MM.1S (cell line): ENCODE measurements at regions not wholly inside any gene's neighbourhood (a gene's known extent, or its start where the extent isn't known, plus 50 kb on each side); places are given as distances from the start of the nearest gene placed in this dataset.
A peak's percentile ranks its signal among the peaks of the same experiment; 100 is the strongest.

Source experiments
- DNase-seq: peaks from one replicate; pipeline ENCODE4 v3.0.0-alpha.2; 2015
- H2AFZ ChIP-seq: fragments of 300-600 bp; sonication (generic); 2 replicates; pipeline ENCODE4 v1.6.0; 2016; ENCODE audit warnings: antibody characterized with exemption, low read length
- H3F3A ChIP-seq: fragments of 300-600 bp; sonication (generic); 2 replicates; pipeline ENCODE4 v1.6.1; 2016; ENCODE audit warnings: mild to moderate bottlenecking, antibody characterized with exemption, low read length, moderate library complexity, mixed read lengths; ENCODE audit not compliant: insufficient read depth
- H3K27ac ChIP-seq: fragments of 300-600 bp; sonication (generic); 2 replicates; pipeline ENCODE4 v1.5.1; 2016; ENCODE audit warnings: mild to moderate bottlenecking, low read length
- H3K27me3 ChIP-seq: fragments of 300-600 bp; sonication (generic); replicated peaks from 2 replicates; pipeline ENCODE4 v1.6.0; 2016; ENCODE audit warnings: low read length; ENCODE audit not compliant: insufficient read depth
- H3K36me3 ChIP-seq: fragments of 300-600 bp; sonication (generic); replicated peaks from 2 replicates; pipeline ENCODE4 v1.6.1; 2016; ENCODE audit warnings: mild to moderate bottlenecking, low read length, mixed read lengths; ENCODE audit not compliant: insufficient read depth
- H3K4me1 ChIP-seq: fragments of 300-600 bp; sonication (generic); 2 replicates; pipeline ENCODE4 v1.6.1; 2016; ENCODE audit warnings: low read length, mixed read lengths
- H3K4me2 ChIP-seq: fragments of 300-600 bp; sonication (generic); 2 replicates; pipeline ENCODE4 v1.6.0; 2016; ENCODE audit warnings: low read depth, low read length
- H3K4me3 ChIP-seq: fragments of 300-600 bp; sonication (generic); 2 replicates; pipeline ENCODE4 v1.5.1; 2016; ENCODE audit warnings: low read length, mixed read lengths
- H3K79me2 ChIP-seq: fragments of 300-600 bp; sonication (generic); 2 replicates; pipeline ENCODE4 v1.6.1; 2016; ENCODE audit warnings: mixed run types, low read length, mixed read lengths
- H3K9ac ChIP-seq: fragments of 300-600 bp; sonication (generic); 2 replicates; pipeline ENCODE4 v1.6.1; 2016; ENCODE audit warnings: low read length, mixed read lengths
- H3K9me2 ChIP-seq: fragments of 300-600 bp; sonication (generic); replicated peaks from 2 replicates; pipeline ENCODE4 v1.6.1; 2016; ENCODE audit warnings: mild to moderate bottlenecking, low read length, mixed read lengths; ENCODE audit not compliant: insufficient read depth
- H3K9me3 ChIP-seq: fragments of 300-600 bp; sonication (generic); replicated peaks from 2 replicates; pipeline ENCODE4 v1.6.1; 2016; ENCODE audit warnings: mild to moderate bottlenecking, low read length, mixed read lengths; ENCODE audit not compliant: insufficient read depth
- H4K20me1 ChIP-seq: fragments of 300-600 bp; sonication (generic); 2 replicates; pipeline ENCODE4 v1.6.1; 2016; ENCODE audit warnings: mild to moderate bottlenecking, low read length, moderate library complexity, mixed read lengths; ENCODE audit not compliant: insufficient read depth
- EZH2 ChIP-seq: fragments of 300-600 bp; sonication (generic); optimal IDR thresholded peaks from 2 replicates; pipeline ENCODE3; 2017; ENCODE audit warnings: low read depth, mild to moderate bottlenecking, antibody characterized with exemption, low read length, mixed read lengths
- EZH2phosphoT487 ChIP-seq: fragments of 300-600 bp; sonication (generic); IDR thresholded peaks from 2 replicates; pipeline ENCODE4 v1.6.1; 2018; ENCODE audit warnings: antibody characterized with exemption, low read length
- TF ChIP-seq, protein P1 (sequence below): fragments of 300-600 bp; sonication (generic); IDR thresholded peaks from 2 replicates; pipeline ENCODE4 v1.5.1; 2016; ENCODE audit warnings: antibody characterized with exemption, low read length, mixed read lengths

DNA sequence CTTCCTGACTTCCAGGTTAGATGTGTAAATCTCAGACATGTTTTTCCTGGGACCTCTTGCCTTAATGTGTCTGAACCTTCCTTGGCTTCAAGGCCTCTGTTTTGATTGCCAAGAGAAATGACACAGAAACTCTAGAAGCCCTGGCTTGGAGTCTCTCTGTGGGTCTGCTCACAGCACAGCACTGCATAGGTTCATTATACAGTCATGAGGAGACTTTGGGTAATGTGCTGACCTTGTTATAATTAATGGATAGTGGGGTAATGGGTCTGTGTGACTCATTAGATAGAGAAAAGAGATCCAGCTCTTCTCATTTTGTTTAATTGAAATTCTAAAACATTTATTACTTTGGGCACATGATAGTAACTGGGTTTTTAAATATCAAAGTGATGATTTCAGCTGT lies 175.8 kb upstream of the GLRA1 start:
- H3K9ac ChIP-seq: no peak overlapping the region
- H3K4me2 ChIP-seq: no peak overlapping the region
- peaks cover 10% of the 10 kb centered on the region; the same call in 1 of the 2 replicates for H3K4me1 ChIP-seq
- H3K9me3 ChIP-seq: no peaks in the 10 kb centered on the region
- H4K20me1 ChIP-seq: no peaks in the 10 kb centered on the region
- TF ChIP-seq, protein P1, sequence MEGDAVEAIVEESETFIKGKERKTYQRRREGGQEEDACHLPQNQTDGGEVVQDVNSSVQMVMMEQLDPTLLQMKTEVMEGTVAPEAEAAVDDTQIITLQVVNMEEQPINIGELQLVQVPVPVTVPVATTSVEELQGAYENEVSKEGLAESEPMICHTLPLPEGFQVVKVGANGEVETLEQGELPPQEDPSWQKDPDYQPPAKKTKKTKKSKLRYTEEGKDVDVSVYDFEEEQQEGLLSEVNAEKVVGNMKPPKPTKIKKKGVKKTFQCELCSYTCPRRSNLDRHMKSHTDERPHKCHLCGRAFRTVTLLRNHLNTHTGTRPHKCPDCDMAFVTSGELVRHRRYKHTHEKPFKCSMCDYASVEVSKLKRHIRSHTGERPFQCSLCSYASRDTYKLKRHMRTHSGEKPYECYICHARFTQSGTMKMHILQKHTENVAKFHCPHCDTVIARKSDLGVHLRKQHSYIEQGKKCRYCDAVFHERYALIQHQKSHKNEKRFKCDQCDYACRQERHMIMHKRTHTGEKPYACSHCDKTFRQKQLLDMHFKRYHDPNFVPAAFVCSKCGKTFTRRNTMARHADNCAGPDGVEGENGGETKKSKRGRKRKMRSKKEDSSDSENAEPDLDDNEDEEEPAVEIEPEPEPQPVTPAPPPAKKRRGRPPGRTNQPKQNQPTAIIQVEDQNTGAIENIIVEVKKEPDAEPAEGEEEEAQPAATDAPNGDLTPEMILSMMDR: no peak
- TF ChIP-seq EZH2 (no peak), EZH2phosphoT487 (no peak)
- no peak overlapping the region for H3K27ac ChIP-seq
- H3K4me3 ChIP-seq: no peak overlapping the region
- H3K9me2 ChIP-seq: no peaks in the 10 kb centered on the region
- no peak for DNase-seq
- no peaks in the 10 kb centered on the region for H3K36me3 ChIP-seq
- H3F3A ChIP-seq: no peaks in the 10 kb centered on the region
- H2AFZ ChIP-seq: no peak overlapping the region
- no peaks in the 10 kb centered on the region for H3K27me3 ChIP-seq
- H3K79me2 ChIP-seq: no peaks in the 10 kb centered on the region

DNA sequence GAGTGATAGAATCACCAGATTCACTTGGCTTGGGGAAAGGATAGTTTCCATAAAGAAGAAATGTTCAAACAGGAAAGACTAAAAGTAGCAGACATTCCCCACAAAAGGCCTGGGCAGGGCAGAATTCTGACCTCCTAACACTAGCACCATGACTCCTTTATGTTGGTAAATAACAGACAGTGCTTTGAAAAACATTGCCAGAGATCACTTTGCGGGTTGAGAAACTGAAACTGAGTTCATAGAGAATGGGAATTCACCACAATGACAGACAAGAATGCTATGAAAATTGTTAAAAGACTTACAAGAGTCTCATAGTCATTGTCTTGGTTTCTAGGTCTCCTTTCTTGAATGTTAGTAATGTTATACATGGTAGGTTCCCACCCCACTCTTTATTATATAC lies 172.5 kb upstream of the GLRA1 start:
- Histone ChIP-seq H3K4me1 (peaks cover 10% of the 10 kb centered on the region; the same call in 1 of the 2 replicates), H3K9me2 (no peaks in the 10 kb centered on the region), H3K9me3 (no peaks in the 10 kb centered on the region), H3K4me3 (no peak overlapping the region), H3K27ac (no peak overlapping the region), H4K20me1 (no peaks in the 10 kb centered on the region), H3K4me2 (peak overlapping the region; percentile 1; the same call in 1 of the 2 replicates), H3K36me3 (no peaks in the 10 kb centered on the region), H3K79me2 (no peaks in the 10 kb centered on the region), H2AFZ (no peak overlapping the region), H3F3A (no peaks in the 10 kb centered on the region), H3K9ac (no peak overlapping the region), H3K27me3 (no peaks in the 10 kb centered on the region)
- peak; percentile 80 for DNase-seq
- TF ChIP-seq EZH2 (no peak), EZH2phosphoT487 (no peak)
- TF ChIP-seq, protein P1: no peak

DNA sequence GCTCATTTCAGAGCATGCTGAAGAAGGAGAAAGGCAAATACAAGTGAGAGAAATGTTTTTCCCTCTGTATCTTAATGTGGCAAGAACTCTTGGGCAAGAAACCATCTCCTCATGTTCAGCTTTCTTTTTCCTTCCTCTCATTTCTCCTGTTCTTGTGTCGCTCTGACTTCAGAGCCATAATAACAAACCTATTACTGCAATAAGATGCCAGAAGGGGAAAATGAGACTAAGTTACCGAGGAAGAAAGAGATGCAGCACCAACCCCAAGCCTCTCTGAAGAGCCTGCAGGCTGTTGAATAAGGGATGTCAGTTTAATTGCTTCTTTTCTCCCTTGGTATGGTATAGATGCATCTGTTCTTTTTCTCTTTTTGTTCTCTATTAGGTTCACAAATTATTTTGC lies 170.1 kb upstream of the GLRA1 start:
- H3K27ac ChIP-seq: no peak overlapping the region
- no peak overlapping the region for H3K4me2 ChIP-seq
- H3K4me3 ChIP-seq: no peak overlapping the region
- no peak for TF ChIP-seq EZH2phosphoT487
- no peak for TF ChIP-seq EZH2
- TF ChIP-seq, protein P1: no peak
- DNase-seq: no peak
- no peaks in the 10 kb centered on the region for H4K20me1 ChIP-seq
- no peaks in the 10 kb centered on the region for H3K79me2 ChIP-seq
- H3K4me1 ChIP-seq: peaks cover 10% of the 10 kb centered on the region; the same call in 1 of the 2 replicates
- H3K27me3 ChIP-seq: no peaks in the 10 kb centered on the region
- H2AFZ ChIP-seq: no peak overlapping the region
- H3F3A ChIP-seq: no peaks in the 10 kb centered on the region
- no peak overlapping the region for H3K9ac ChIP-seq
- H3K36me3 ChIP-seq: no peaks in the 10 kb centered on the region
- no peaks in the 10 kb centered on the region for H3K9me2 ChIP-seq
- H3K9me3 ChIP-seq: no peaks in the 10 kb centered on the region
